B cell (primary cell): ENCODE measurements at regions not wholly inside any gene's neighbourhood (a gene's known extent, or its start where the extent isn't known, plus 50 kb on each side); places are given as distances from the start of the nearest gene placed in this dataset.

Experiments
- ATAC-seq: fragments of 200-7000 bp; cut with Tn5 transposase; one replicate; pipeline ENCODE4 v1.10.0; 2021; ENCODE audit warnings: low read depth, mild to moderate bottlenecking, moderate number of reproducible peaks, moderate library complexity
- CTCF ChIA-PET: fragments of 350-600 bp; sonication (Branson Sonifier 250); formaldehyde crosslinking; loops from one replicate; lab custom pipeline; 2021; ENCODE audit warnings: antibody characterized with exemption, inconsistent platforms; lab: Charles Lee
- POLR2A ChIA-PET: fragments of 350-600 bp; sonication (Branson Sonifier 250); formaldehyde crosslinking; loops from one replicate; lab custom pipeline; 2021; ENCODE audit warnings: antibody characterized with exemption; lab: Charles Lee
- DNase-seq: peaks from one replicate; pipeline ENCODE4 v3.0.0; 2013
- H2AFZ ChIP-seq: 2 replicates; pipeline ENCODE4 v1.6.1; 2012; ENCODE audit warnings: mild to moderate bottlenecking, low read depth, low read length; ENCODE audit not compliant: insufficient read depth, poor library complexity, severe bottlenecking
- H3K27ac ChIP-seq, 2 donors: 1 replicate in 1 of 2; 2 replicates in 1 of 2; pipeline ENCODE4 v1.5.1; 2012 to 2013; ENCODE audit warnings: low read length in 2 of 2, mild to moderate bottlenecking in 2 of 2, moderate library complexity in 1 of 2
- H3K27me3 ChIP-seq, 4 experiments: fragments of 200-600 bp in 1 of 4; sonication (generic) in 1 of 4; replicated peaks in 1 of 4; 1 replicate in 2 of 4; 2 replicates in 2 of 4; pipeline versions ENCODE4 v1.6.1 to v1.7.0; 2013 to 2016; ENCODE audit warnings: low read length in 3 of 4, mild to moderate bottlenecking in 2 of 4, mixed read lengths in 1 of 4, moderate library complexity in 1 of 4; ENCODE audit not compliant: insufficient read depth in 4 of 4, control insufficient read depth in 3 of 4; ENCODE audit errors: control extremely low read depth in 1 of 4
- H3K36me3 ChIP-seq, 2 experiments: replicated peaks in 1 of 2; 1 replicate in 1 of 2; 2 replicates in 1 of 2; pipeline versions ENCODE4 v1.6.1 to v1.7.1; 2013; ENCODE audit warnings: low read length in 1 of 2; ENCODE audit not compliant: insufficient read depth in 2 of 2, control insufficient read depth in 1 of 2; ENCODE audit errors: control extremely low read depth in 1 of 2, extremely low read depth in 1 of 2
- H3K4me1 ChIP-seq, 2 donors: fragments of 200-600 bp in 1 of 2; sonication (generic) in 1 of 2; 1 replicate in 1 of 2; 2 replicates in 1 of 2; pipeline versions ENCODE4 v1.5.1 to v1.6.1; 2013 to 2017; ENCODE audit warnings: low read length in 2 of 2; ENCODE audit not compliant: control insufficient read depth in 2 of 2, insufficient read depth in 2 of 2
- H3K4me2 ChIP-seq: replicated peaks from 2 replicates; pipeline ENCODE3; 2012; ENCODE audit warnings: mild to moderate bottlenecking, low read depth, low read length; ENCODE audit not compliant: poor library complexity, severe bottlenecking
- H3K4me3 ChIP-seq, 5 experiments: fragments of 200-600 bp in 1 of 5; sonication (generic) in 1 of 5; 1 replicate in 3 of 5; 2 replicates in 2 of 5; pipeline versions ENCODE4 v1.5.1 to v1.7.0; 2011 to 2016; ENCODE audit warnings: low read length in 4 of 5, mild to moderate bottlenecking in 4 of 5, low read depth in 2 of 5, control low read depth in 1 of 5, moderate library complexity in 1 of 5; ENCODE audit not compliant: insufficient read depth in 1 of 5; ENCODE audit errors: control extremely low read depth in 1 of 5, extremely low read depth in 1 of 5
- H3K79me2 ChIP-seq: fragments of 200-600 bp; sonication (generic); one replicate; pipeline ENCODE4 v1.6.0; 2016; ENCODE audit warnings: low read length; ENCODE audit not compliant: control insufficient read depth, insufficient read depth
- H3K9ac ChIP-seq: fragments of 200-600 bp; sonication (generic); 2 replicates; pipeline ENCODE4 v1.6.1; 2017; ENCODE audit warnings: mild to moderate bottlenecking, low read length, moderate library complexity
- H3K9me3 ChIP-seq, 3 donors: one replicate each; pipeline versions ENCODE4 v1.6.1 to v1.7.1; 2013; ENCODE audit warnings: low read length in 2 of 3; ENCODE audit not compliant: control insufficient read depth in 2 of 3, insufficient read depth in 1 of 3; ENCODE audit errors: control extremely low read depth in 1 of 3
- H4K20me1 ChIP-seq: 2 replicates; pipeline ENCODE4 v1.6.0; 2012; ENCODE audit warnings: mild to moderate bottlenecking, low read length; ENCODE audit not compliant: insufficient read depth, control insufficient read depth, poor library complexity, severe bottlenecking
- H3K27ac Mint-ChIP-seq: one replicate; pipeline ENCODE4 v1.8.0; 2021; ENCODE audit warnings: mixed read lengths
- H3K27me3 Mint-ChIP-seq: one replicate; pipeline ENCODE4 v1.8.0; 2021; ENCODE audit warnings: mixed read lengths
- H3K4me1 Mint-ChIP-seq: one replicate; pipeline ENCODE4 v1.8.0; 2021; ENCODE audit warnings: mixed read lengths
- H3K4me3 Mint-ChIP-seq: one replicate; pipeline ENCODE4 v1.8.0; 2021; ENCODE audit warnings: mixed read lengths
- H3K9me3 Mint-ChIP-seq: one replicate; pipeline ENCODE4 v1.8.0; 2022; ENCODE audit warnings: mixed read lengths; ENCODE audit not compliant: insufficient read depth
- EZH2 ChIP-seq: IDR thresholded peaks from 2 replicates; pipeline ENCODE4 v1.6.1; 2012; ENCODE audit warnings: borderline replicate concordance, low read depth, mild to moderate bottlenecking, moderate library complexity, low read length; ENCODE audit not compliant: insufficient read depth, poor library complexity, severe bottlenecking
- WGBS: methylation state at CpG from one replicate; pipeline ENCODE4 v1.1.5; 2013; ENCODE audit warnings: missing lambda C conversion rate; ENCODE audit not compliant: insufficient coverage; 5-methylcytosine and 5-hydroxymethylcytosine counted together
- intact Hi-C: fragments of 100-400 bp; cut with micrococcal nuclease; formaldehyde crosslinking; loops from one replicate; pipeline ENCODE4 v1.10.0; 2022
- TF ChIP-seq, protein P1 (sequence below): fragments of 200-600 bp; IDR thresholded peaks from one replicate; pipeline ENCODE4 v1.8.0; 2022; ENCODE audit warnings: antibody characterized with exemption, mild to moderate bottlenecking

DNA sequence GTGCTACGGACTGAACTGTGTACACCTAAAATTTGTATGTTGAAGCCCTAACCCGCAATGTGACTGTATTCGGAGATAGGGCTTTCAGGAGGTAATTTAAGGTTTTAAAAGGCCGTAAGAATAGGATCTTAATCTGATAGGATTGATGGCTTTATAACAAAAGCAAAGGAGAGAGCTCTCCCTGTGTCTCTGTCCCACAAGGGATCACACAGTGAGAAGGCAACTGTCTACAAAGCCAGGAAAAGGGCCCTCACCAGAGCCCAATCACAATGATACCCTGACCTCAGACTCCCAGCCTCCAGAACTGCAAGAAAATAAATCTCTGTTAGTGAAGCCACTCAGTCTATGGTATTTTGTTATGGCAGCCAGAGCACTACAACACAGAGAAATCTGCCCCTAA lies 208.7 kb upstream of the ZC3H12C start:
- 100% methylated on average over 2 of the region's 4 CpGs for WGBS
- intact Hi-C loops = no loop called here

DNA sequence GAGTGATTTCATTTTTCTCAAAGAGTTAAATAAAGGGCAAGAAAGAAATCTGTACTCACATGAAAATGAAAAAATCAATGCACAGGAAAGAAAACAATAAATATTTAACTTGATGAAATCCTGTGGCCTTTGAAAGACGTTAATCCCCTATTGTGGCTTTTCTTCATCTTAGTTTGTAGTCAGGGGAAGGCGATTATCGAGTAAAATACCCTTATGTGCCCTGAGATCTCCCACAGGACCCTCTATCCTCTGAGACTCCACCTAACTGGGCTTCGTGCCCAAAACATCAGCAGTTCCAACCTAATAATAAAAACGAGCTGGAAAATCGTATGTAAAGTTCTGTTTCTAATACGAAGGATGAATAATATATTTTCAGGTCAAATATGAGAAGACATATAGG lies 208.2 kb upstream of the ZC3H12C start:
- H3K9me3 ChIP-seq = no peaks in the 10 kb centered on the region
- H3K9ac ChIP-seq = no peak overlapping the region
- H3K27me3 ChIP-seq = peaks cover 0 to 6% (median 0%) of the 10 kb centered on the region in 4 experiments
- Mint-ChIP-seq H3K4me1 (no peaks in the 10 kb centered on the region), H3K27me3 (peaks cover 36% of the 10 kb centered on the region), H3K9me3 (no peaks in the 10 kb centered on the region), H3K27ac (no peak overlapping the region), H3K4me3 (no peak overlapping the region)
- ATAC-seq (no peak), DNase-seq (no peak)
- ChIA-PET POLR2A (no interaction called here), CTCF (no interaction called here)
- no peak overlapping the region for H2AFZ ChIP-seq
- no peak overlapping the region for H3K4me2 ChIP-seq
- H3K4me1 ChIP-seq = no peaks in the 10 kb centered on the region
- no peak overlapping the region for H3K4me3 ChIP-seq
- no peaks in the 10 kb centered on the region for H3K79me2 ChIP-seq
- 77% methylated on average over 2 of the region's 7 CpGs for WGBS
- H4K20me1 ChIP-seq = no peaks in the 10 kb centered on the region
- H3K27ac ChIP-seq = no peak overlapping the region
- no peaks in the 10 kb centered on the region for H3K36me3 ChIP-seq
- TF ChIP-seq, protein P1, sequence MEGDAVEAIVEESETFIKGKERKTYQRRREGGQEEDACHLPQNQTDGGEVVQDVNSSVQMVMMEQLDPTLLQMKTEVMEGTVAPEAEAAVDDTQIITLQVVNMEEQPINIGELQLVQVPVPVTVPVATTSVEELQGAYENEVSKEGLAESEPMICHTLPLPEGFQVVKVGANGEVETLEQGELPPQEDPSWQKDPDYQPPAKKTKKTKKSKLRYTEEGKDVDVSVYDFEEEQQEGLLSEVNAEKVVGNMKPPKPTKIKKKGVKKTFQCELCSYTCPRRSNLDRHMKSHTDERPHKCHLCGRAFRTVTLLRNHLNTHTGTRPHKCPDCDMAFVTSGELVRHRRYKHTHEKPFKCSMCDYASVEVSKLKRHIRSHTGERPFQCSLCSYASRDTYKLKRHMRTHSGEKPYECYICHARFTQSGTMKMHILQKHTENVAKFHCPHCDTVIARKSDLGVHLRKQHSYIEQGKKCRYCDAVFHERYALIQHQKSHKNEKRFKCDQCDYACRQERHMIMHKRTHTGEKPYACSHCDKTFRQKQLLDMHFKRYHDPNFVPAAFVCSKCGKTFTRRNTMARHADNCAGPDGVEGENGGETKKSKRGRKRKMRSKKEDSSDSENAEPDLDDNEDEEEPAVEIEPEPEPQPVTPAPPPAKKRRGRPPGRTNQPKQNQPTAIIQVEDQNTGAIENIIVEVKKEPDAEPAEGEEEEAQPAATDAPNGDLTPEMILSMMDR = no peak
- TF ChIP-seq EZH2 = no peak
- intact Hi-C loops = no loop called here

More for the DNA sequence above, 208.7 kb upstream of the ZC3H12C start:
- ATAC-seq (no peak), DNase-seq (no peak)
- H3K4me3 Mint-ChIP-seq = no peak overlapping the region
- Histone ChIP-seq H3K4me2 (no peak overlapping the region), H3K79me2 (no peaks in the 10 kb centered on the region), H3K27me3 (peaks cover 0 to 6% (median 0%) of the 10 kb centered on the region in 4 experiments), H3K9ac (no peak overlapping the region), H3K36me3 (no peaks in the 10 kb centered on the region), H3K27ac (no peak overlapping the region), H4K20me1 (no peaks in the 10 kb centered on the region), H2AFZ (no peak overlapping the region), H3K4me3 (no peak overlapping the region), H3K4me1 (no peaks in the 10 kb centered on the region), H3K9me3 (no peaks in the 10 kb centered on the region)
- H3K27ac Mint-ChIP-seq = no peak overlapping the region
- peaks cover 31% of the 10 kb centered on the region for H3K27me3 Mint-ChIP-seq
- TF ChIP-seq, protein P1 = no peak
- TF ChIP-seq EZH2 = no peak
- CTCF ChIA-PET = interaction anchor here (0.6 kb wide), 1 partner anchor 145 kb away, joined by 4 read pairs; no protein-coding TSS in a partner anchor
- POLR2A ChIA-PET = no interaction called here
- H3K4me1 Mint-ChIP-seq = no peaks in the 10 kb centered on the region
- H3K9me3 Mint-ChIP-seq = no peaks in the 10 kb centered on the region
